Hepatocyte (in vitro differentiated cells): ENCODE measurements at regions not wholly inside any gene's neighbourhood (a gene's known extent, or its start where the extent isn't known, plus 50 kb on each side); places are given as distances from the start of the nearest gene placed in this dataset.

Experiments used
- CTCF ChIP-seq: fragments of 200-600 bp; sonication (generic); IDR thresholded peaks from 2 replicates; pipeline ENCODE4 v1.5.1; 2016; ENCODE audit warnings: antibody characterized with exemption, mild to moderate bottlenecking; ENCODE audit not compliant: poor library complexity
- EZH2 ChIP-seq: fragments of 200-600 bp; sonication (generic); IDR thresholded peaks from 2 replicates; pipeline ENCODE4 v1.6.1; 2016; ENCODE audit warnings: antibody characterized with exemption, mild to moderate bottlenecking, borderline replicate concordance
- EZH2phosphoT487 ChIP-seq: fragments of 200-600 bp; sonication (generic); IDR thresholded peaks from one replicate; pipeline ENCODE4 v1.6.1; 2018; ENCODE audit warnings: antibody characterized with exemption, mild to moderate bottlenecking, low read depth, moderate library complexity; ENCODE audit not compliant: unreplicated experiment, severe bottlenecking

GRCh38 chrX:111020283-111020682, 75.7 kb upstream of the PAK3 start:
- TF ChIP-seq CTCF (no peak), EZH2 (no peak), EZH2phosphoT487 (no peak)
